SU-DHL-6 (cell line): ENCODE measurements at regions not wholly inside any gene's neighbourhood (a gene's known extent, or its start where the extent isn't known, plus 50 kb on each side); places are given as distances from the start of the nearest gene placed in this dataset.

ENCODE experiments used
- EZH2phosphoT487 ChIP-seq: fragments of 200-600 bp; sonication (generic), shearing (Covaris generic); conservative IDR thresholded peaks from 2 replicates; pipeline ENCODE4 v1.6.1; 2018; ENCODE audit warnings: mild to moderate bottlenecking, antibody characterized with exemption, low read length, moderate library complexity, mixed read lengths
- TF ChIP-seq, protein P1 (sequence below): fragments of 200-600 bp; sonication (generic); IDR thresholded peaks from one replicate; pipeline ENCODE4 v1.5.1; 2017; ENCODE audit warnings: antibody characterized with exemption, mild to moderate bottlenecking, low read length, moderate library complexity; ENCODE audit not compliant: insufficient read depth, poor library complexity, severe bottlenecking

DNA sequence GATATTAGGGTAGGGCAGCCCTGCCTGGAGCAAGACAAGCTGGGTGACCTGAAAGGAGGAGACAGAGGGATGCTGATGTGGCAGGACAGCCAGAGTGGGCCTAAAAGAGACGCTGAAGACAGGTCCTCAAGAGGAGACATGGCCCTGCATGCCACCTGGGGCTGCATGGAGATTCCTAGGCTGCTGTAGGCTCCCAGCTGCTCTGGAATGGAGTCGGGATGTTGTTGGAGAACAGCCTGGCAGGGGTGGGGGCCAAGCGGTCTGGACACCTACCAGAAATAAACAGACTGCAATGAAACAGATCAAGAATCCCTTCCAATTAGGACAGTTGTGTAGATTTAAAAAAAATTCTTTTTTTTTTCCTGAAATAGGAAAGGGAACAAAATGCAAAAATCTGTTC lies 97.8 kb upstream of the NPAS2 start:
- TF ChIP-seq EZH2phosphoT487: no peak
- TF ChIP-seq, protein P1, sequence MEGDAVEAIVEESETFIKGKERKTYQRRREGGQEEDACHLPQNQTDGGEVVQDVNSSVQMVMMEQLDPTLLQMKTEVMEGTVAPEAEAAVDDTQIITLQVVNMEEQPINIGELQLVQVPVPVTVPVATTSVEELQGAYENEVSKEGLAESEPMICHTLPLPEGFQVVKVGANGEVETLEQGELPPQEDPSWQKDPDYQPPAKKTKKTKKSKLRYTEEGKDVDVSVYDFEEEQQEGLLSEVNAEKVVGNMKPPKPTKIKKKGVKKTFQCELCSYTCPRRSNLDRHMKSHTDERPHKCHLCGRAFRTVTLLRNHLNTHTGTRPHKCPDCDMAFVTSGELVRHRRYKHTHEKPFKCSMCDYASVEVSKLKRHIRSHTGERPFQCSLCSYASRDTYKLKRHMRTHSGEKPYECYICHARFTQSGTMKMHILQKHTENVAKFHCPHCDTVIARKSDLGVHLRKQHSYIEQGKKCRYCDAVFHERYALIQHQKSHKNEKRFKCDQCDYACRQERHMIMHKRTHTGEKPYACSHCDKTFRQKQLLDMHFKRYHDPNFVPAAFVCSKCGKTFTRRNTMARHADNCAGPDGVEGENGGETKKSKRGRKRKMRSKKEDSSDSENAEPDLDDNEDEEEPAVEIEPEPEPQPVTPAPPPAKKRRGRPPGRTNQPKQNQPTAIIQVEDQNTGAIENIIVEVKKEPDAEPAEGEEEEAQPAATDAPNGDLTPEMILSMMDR: no peak
